Coronary artery (tissue), 2 donors: ENCODE measurements at regions not wholly inside any gene's neighbourhood (a gene's known extent, or its start where the extent isn't known, plus 50 kb on each side); places are given as distances from the start of the nearest gene placed in this dataset.

Experiments
- DNase-seq: peaks from one replicate; pipeline ENCODE4 v3.0.0-alpha.2; 2017; ENCODE audit warnings: low spot score
- H3K27ac ChIP-seq, 2 donors: fragments of 200-600 bp; sonication (generic); one replicate each; pipeline ENCODE4 v1.5.1; 2016 to 2019
- H3K4me3 ChIP-seq: fragments of 200-600 bp; sonication (generic); 2 replicates; pipeline ENCODE4 v1.5.1; 2016; ENCODE audit warnings: mild to moderate bottlenecking, moderate library complexity
- CTCF ChIP-seq: fragments of 200-600 bp; sonication (generic); IDR thresholded peaks from one replicate; pipeline ENCODE4 v1.5.1; 2019; ENCODE audit warnings: antibody characterized with exemption

GRCh38 chr14:97393244-97393643 lies 596.1 kb downstream of the VRK1 start:
- H3K4me3 ChIP-seq = no peak overlapping the region
- DNase-seq = no peak
- H3K27ac ChIP-seq = no peak overlapping the region
- TF ChIP-seq CTCF = no peak

DNA sequence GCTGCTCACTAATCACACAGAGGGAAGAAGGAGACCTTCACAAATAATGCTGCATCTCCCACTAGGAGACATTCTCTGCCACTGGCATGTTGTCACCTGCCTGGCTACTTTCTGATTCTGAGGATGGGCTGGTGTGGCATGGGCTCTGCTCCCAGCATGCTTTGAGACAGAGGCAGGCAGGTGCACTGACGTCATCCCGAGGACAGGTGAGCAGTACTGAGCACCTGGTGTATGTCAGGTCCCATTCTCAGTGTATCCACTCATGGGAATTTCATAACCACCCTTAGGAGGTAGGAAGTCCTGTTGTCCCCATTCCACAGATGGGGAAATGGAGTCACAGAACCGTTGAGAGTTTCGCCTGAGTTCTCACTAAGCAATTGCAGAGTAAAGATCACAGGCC lies 597.9 kb downstream of the VRK1 start:
- Histone ChIP-seq H3K27ac (no peak overlapping the region), H3K4me3 (no peak overlapping the region)
- TF ChIP-seq CTCF = no peak
- no peak for DNase-seq

- TF ChIP-seq CTCF = no peak
- no peak for DNase-seq
- Histone ChIP-seq H3K4me3 (no peak overlapping the region), H3K27ac (no peak overlapping the region)
These were observed 604.5 kb downstream of the VRK1 start for GRCh38 chr14:97401714-97402113.

DNA sequence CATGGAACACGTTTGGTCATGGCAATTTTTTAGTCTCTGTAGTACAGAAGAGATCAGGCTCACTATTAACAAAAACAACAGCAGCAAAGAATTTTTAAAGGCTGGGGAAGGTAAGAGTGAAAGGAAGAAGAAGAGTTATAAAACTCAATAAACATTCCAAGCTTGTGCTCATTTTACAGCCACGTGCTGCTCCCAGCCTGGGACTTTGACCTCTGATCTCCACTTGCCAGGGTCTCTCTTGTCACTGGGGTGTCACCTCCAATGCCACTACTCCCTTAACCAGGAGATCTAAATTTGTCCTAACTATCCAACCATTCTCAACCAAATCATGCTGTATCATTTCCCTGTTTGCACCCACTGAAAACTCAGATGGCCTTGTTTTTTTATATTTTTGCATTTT lies 605.1 kb downstream of the VRK1 start:
- no peak overlapping the region for H3K4me3 ChIP-seq
- TF ChIP-seq CTCF = no peak
- no peak overlapping the region for H3K27ac ChIP-seq
- no peak for DNase-seq

DNA sequence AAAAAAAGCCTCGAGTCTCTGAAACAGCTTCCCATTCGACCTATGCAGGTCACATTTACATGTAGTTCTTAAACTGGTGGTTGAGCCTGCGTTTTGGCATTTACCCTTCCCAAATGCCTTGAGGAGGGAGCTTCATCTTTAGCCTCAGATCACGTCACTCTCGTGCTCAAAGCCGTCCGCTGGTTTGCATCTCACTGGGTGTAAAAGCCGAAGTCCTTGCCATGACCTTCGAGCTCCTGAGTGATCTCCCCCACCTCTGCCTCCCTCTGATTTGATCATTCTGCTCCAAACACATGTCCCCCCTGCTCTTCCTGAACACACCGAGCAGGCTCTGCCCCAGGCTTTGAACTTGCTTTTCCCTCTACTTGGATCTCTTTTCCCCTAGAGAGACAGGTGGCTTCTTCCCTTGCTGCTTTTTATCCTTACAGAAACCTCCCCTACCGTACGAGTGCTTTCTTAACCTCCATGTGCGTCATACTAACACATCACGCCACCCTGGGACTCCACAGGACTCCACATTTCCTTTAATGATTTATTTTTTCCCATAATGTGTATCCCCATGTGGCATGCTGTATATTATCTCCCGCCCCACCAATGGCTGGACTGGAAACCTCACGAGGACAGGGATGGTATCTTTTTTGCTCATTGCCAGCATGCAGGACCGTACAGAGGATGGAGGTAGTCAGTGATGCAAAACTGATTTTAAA lies 610.7 kb downstream of the VRK1 start:
- H3K4me3 ChIP-seq = no peak overlapping the region
- no peak overlapping the region for H3K27ac ChIP-seq
- no peak for DNase-seq
- no peak for TF ChIP-seq CTCF

- TF ChIP-seq CTCF = no peak
- no peak for DNase-seq
- no peak overlapping the region for H3K27ac ChIP-seq
- no peak overlapping the region for H3K4me3 ChIP-seq
These were observed 611.3 kb downstream of the VRK1 start for GRCh38 chr14:97408503-97408902.
